Uterus (tissue), 2 donors: ENCODE measurements at regions not wholly inside any gene's neighbourhood (a gene's known extent, or its start where the extent isn't known, plus 50 kb on each side); places are given as distances from the start of the nearest gene placed in this dataset.

Experiments
- CTCF ChIP-seq, 4 experiments: fragments of 200-600 bp in 2 of 4; fragments of 450-650 bp in 2 of 4; sonication (generic) in 2 of 4; IDR thresholded peaks; one replicate each; pipeline ENCODE4 v1.5.1; 2016 to 2019; ENCODE audit warnings: antibody characterized with exemption in 4 of 4, mild to moderate bottlenecking in 2 of 4, moderate library complexity in 1 of 4
- POLR2A ChIP-seq, 2 donors: fragments of 450-650 bp; IDR thresholded peaks; one replicate each; pipeline ENCODE4 v1.6.1; 2016; ENCODE audit warnings: antibody characterized with exemption in 2 of 2, mild to moderate bottlenecking in 1 of 2, moderate library complexity in 1 of 2

GRCh38 chr22:49100773-49101172, 726.9 kb downstream of the BRD1 start:
- no peak for TF ChIP-seq CTCF (IDR thresholded peaks at IDR 0.05)
- TF ChIP-seq POLR2A (IDR thresholded peaks at IDR 0.05) = no peak
